ENCODE measurements at regions not wholly inside any gene's neighbourhood (a gene's known extent, or its start where the extent isn't known, plus 50 kb on each side); places are given as distances from the start of the nearest gene placed in this dataset.

DNA sequence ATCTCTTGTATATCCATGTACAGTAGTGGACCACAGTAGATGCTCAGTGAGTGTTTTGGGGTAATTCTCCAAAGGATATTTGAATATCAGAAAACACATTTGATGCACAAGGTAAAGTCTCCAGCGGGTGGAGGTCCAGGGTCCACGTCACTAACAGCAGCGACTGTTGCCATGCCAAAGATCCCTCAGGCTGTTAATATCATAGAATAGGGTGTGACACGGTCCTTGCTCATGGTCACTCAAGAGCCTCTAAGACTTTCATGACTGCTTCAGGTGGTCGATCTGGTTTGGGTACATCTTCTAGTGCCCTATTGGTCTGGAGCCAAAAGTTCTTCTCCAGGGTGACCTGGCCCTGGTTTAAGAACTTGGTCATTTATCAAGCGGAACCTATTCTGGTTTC lies 90.8 kb downstream of the OLIG3 start:
- no peak overlapping the region for H2AFZ ChIP-seq (ENCODE audit: low read length)
- no peaks in the 10 kb centered on the region for H3F3A ChIP-seq (ENCODE audit: low read depth)
- no peak overlapping the region for H3K4me3 ChIP-seq (ENCODE audit: low read length, poor library complexity, severe bottlenecking)
- H3K9me3 ChIP-seq (ENCODE audit: insufficient read depth, low read depth, low read length), result no peaks in the 10 kb centered on the region
- H3K4me1 ChIP-seq (ENCODE audit: insufficient read depth, low read length, poor library complexity, severe bottlenecking), result no peaks in the 10 kb centered on the region
- TF ChIP-seq EZH2phosphoT487 (IDR thresholded peaks at IDR 0.05; ENCODE audit: borderline replicate concordance), result no peak
- no peaks in the 10 kb centered on the region for H3K9me2 ChIP-seq (replicated peaks; ENCODE audit: low read depth, low read length)
- H3K4me2 ChIP-seq (ENCODE audit: low read depth, low read length, poor library complexity, severe bottlenecking), result no peak overlapping the region
- no peaks in the 10 kb centered on the region for H4K20me1 ChIP-seq (ENCODE audit: insufficient read depth, low read length, poor library complexity, severe bottlenecking)
- no peaks in the 10 kb centered on the region for H3K36me3 ChIP-seq (ENCODE audit: insufficient read depth, low read length)
- no peaks in the 10 kb centered on the region for H3K79me2 ChIP-seq (ENCODE audit: insufficient read depth, low read length)
- H3K9ac ChIP-seq (ENCODE audit: low read depth, low read length, poor library complexity, severe bottlenecking), result no peak overlapping the region
- no peaks in the 10 kb centered on the region for H3K27me3 ChIP-seq (ENCODE audit: insufficient read depth, low read length, poor library complexity, severe bottlenecking)

DNA sequence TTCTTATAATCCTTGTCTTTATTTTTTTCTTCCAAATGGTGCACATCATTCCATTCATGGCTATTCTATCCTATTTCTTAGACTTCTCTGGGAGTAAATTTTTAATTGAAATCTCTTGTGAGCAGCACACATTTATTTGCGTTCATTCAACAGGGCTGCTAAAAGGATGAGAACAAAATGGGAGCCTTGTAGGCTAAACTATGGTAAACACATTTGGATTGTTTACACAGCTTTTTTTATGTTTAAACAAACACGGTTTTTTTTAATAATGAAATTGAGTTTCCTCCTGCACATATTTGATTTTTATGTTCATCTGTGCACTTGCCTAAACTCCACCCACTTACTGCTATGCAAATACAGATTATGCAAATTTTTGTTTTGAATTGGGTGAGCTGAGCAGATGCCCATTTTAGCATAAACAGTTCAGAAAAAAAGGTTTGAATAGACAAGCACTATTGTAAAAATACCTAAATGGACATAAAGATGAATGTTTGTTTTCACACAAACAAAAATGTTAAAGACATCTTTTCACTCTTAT lies 92.0 kb downstream of the OLIG3 start:
- Histone ChIP-seq H3K9ac (ENCODE audit: low read depth, low read length, poor library complexity, severe bottlenecking) (no peak overlapping the region), H3K79me2 (ENCODE audit: insufficient read depth, low read length) (no peaks in the 10 kb centered on the region), H3K4me2 (ENCODE audit: low read depth, low read length, poor library complexity, severe bottlenecking) (no peak overlapping the region), H2AFZ (ENCODE audit: low read length) (no peak overlapping the region), H3K27me3 (ENCODE audit: insufficient read depth, low read length, poor library complexity, severe bottlenecking) (no peaks in the 10 kb centered on the region), H3K36me3 (ENCODE audit: insufficient read depth, low read length) (no peaks in the 10 kb centered on the region), H3K4me1 (ENCODE audit: insufficient read depth, low read length, poor library complexity, severe bottlenecking) (no peaks in the 10 kb centered on the region), H3K9me3 (ENCODE audit: insufficient read depth, low read depth, low read length) (no peaks in the 10 kb centered on the region), H4K20me1 (ENCODE audit: insufficient read depth, low read length, poor library complexity, severe bottlenecking) (no peaks in the 10 kb centered on the region), H3K9me2 (replicated peaks; ENCODE audit: low read depth, low read length) (no peaks in the 10 kb centered on the region), H3K4me3 (ENCODE audit: low read length, poor library complexity, severe bottlenecking) (no peak overlapping the region), H3F3A (ENCODE audit: low read depth) (no peaks in the 10 kb centered on the region)
- TF ChIP-seq, protein P1, sequence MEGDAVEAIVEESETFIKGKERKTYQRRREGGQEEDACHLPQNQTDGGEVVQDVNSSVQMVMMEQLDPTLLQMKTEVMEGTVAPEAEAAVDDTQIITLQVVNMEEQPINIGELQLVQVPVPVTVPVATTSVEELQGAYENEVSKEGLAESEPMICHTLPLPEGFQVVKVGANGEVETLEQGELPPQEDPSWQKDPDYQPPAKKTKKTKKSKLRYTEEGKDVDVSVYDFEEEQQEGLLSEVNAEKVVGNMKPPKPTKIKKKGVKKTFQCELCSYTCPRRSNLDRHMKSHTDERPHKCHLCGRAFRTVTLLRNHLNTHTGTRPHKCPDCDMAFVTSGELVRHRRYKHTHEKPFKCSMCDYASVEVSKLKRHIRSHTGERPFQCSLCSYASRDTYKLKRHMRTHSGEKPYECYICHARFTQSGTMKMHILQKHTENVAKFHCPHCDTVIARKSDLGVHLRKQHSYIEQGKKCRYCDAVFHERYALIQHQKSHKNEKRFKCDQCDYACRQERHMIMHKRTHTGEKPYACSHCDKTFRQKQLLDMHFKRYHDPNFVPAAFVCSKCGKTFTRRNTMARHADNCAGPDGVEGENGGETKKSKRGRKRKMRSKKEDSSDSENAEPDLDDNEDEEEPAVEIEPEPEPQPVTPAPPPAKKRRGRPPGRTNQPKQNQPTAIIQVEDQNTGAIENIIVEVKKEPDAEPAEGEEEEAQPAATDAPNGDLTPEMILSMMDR (conservative IDR thresholded peaks at IDR 0.05; ENCODE audit: low read length), result no peak
- TF ChIP-seq EZH2phosphoT487 (IDR thresholded peaks at IDR 0.05; ENCODE audit: borderline replicate concordance), result no peak

DNA sequence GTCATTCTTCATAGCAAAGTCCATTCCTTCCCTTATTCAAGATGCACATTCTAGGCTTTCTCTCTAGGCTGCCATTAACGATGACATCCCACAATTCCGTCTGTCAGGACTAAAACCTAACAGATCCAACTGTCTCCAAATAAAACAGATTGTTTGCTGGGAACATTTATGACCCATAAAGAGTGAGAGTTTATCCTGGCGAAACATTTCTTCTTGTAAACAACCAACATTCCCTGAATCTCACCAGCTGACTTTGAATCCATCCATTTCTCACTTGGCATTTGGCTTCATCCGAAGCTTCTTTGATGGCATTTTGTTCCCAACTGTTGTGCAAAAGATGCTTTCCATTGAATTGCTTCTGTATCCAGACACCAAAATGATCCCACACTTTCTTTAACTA lies 93.1 kb downstream of the OLIG3 start:
- Histone ChIP-seq H3K9me3 (ENCODE audit: insufficient read depth, low read depth, low read length) (no peaks in the 10 kb centered on the region), H2AFZ (ENCODE audit: low read length) (no peak overlapping the region), H3K4me2 (ENCODE audit: low read depth, low read length, poor library complexity, severe bottlenecking) (no peak overlapping the region), H3K9me2 (replicated peaks; ENCODE audit: low read depth, low read length) (no peaks in the 10 kb centered on the region), H3K36me3 (ENCODE audit: insufficient read depth, low read length) (no peaks in the 10 kb centered on the region), H3K4me3 (ENCODE audit: low read length, poor library complexity, severe bottlenecking) (no peak overlapping the region), H3K79me2 (ENCODE audit: insufficient read depth, low read length) (no peaks in the 10 kb centered on the region), H3K27me3 (ENCODE audit: insufficient read depth, low read length, poor library complexity, severe bottlenecking) (no peaks in the 10 kb centered on the region), H3K4me1 (ENCODE audit: insufficient read depth, low read length, poor library complexity, severe bottlenecking) (no peaks in the 10 kb centered on the region), H4K20me1 (ENCODE audit: insufficient read depth, low read length, poor library complexity, severe bottlenecking) (no peaks in the 10 kb centered on the region), H3F3A (ENCODE audit: low read depth) (no peaks in the 10 kb centered on the region), H3K9ac (ENCODE audit: low read depth, low read length, poor library complexity, severe bottlenecking) (no peak overlapping the region)
- TF ChIP-seq, protein P1 (conservative IDR thresholded peaks at IDR 0.05; ENCODE audit: low read length), result no peak
- no peak for TF ChIP-seq EZH2phosphoT487 (IDR thresholded peaks at IDR 0.05; ENCODE audit: borderline replicate concordance)

DNA sequence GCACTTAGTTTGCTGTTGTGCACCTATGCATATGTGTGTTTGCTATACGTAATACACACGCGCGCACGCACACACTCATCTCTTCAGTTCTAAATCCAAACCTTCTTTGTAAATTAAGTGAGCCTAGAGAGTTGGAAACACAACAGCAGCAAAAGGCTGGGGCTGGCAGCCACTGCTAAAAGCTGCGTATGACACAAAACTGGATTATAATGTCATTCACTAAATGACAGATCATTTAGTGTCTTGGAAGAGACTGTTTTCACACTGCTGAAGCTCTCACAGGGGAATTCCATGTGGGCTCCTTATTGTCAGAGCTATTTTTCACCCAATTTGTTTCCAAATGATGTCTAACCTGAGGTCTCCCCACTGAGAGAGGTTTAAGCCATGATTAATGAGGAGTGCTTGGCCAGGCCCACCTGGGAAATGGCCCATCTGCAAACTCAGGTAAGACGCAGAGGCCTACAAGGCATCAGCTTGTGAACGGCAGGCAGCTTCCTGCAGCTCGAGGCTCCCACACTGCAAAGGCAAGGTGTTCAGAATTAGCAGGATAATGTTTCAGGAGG lies 94.2 kb downstream of the OLIG3 start:
- Histone ChIP-seq H3K9me2 (replicated peaks; ENCODE audit: low read depth, low read length) (no peaks in the 10 kb centered on the region), H3K36me3 (ENCODE audit: insufficient read depth, low read length) (no peaks in the 10 kb centered on the region), H3K4me1 (ENCODE audit: insufficient read depth, low read length, poor library complexity, severe bottlenecking) (no peaks in the 10 kb centered on the region), H3K9ac (ENCODE audit: low read depth, low read length, poor library complexity, severe bottlenecking) (no peak overlapping the region), H4K20me1 (ENCODE audit: insufficient read depth, low read length, poor library complexity, severe bottlenecking) (no peaks in the 10 kb centered on the region), H3F3A (ENCODE audit: low read depth) (no peaks in the 10 kb centered on the region), H3K9me3 (ENCODE audit: insufficient read depth, low read depth, low read length) (no peaks in the 10 kb centered on the region), H3K4me3 (ENCODE audit: low read length, poor library complexity, severe bottlenecking) (no peak overlapping the region), H3K27me3 (ENCODE audit: insufficient read depth, low read length, poor library complexity, severe bottlenecking) (no peaks in the 10 kb centered on the region), H2AFZ (ENCODE audit: low read length) (no peak overlapping the region), H3K79me2 (ENCODE audit: insufficient read depth, low read length) (no peaks in the 10 kb centered on the region), H3K4me2 (ENCODE audit: low read depth, low read length, poor library complexity, severe bottlenecking) (no peak overlapping the region)
- TF ChIP-seq, protein P1 (conservative IDR thresholded peaks at IDR 0.05; ENCODE audit: low read length), result no peak
- TF ChIP-seq EZH2phosphoT487 (IDR thresholded peaks at IDR 0.05; ENCODE audit: borderline replicate concordance), result no peak
